ENCODE measurements at regions not wholly inside any gene's neighbourhood (a gene's known extent, or its start where the extent isn't known, plus 50 kb on each side); places are given as distances from the start of the nearest gene placed in this dataset.

DNA sequence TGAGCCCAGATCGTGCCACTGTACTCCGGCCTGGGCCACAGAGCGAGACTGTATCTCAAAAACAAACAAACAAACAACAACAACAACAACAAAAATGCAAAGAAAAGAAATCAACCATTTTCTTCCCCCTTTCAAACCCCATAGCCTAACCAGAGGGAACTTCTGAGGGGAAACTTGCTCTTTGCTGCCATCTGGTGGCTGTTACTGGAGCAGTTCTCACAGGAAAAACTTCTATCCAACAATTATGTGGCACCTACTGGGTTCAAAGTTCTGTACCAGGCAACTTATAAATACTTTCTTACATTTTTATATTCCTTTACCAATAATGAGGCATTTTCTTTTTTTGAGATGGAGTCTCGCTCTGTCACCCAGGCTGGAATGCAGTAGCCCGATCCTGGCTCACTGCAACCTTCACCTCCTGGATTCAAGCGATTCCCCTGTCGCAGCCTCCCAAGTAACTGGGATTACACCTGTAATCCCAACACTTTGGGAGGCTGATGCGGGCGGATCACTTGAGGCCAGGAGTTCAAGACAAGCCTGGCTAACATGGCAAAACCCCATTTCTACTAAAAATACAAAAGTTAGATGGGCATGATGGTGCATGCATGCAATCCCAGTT lies 50.9 kb upstream of the BICDL1 start:
- no peaks in the 10 kb centered on the region for H3K9me2 ChIP-seq (replicated peaks; ENCODE audit: insufficient read depth, low read length)
- H3K4me3 ChIP-seq (ENCODE audit: low read length): no peak overlapping the region
- no peak overlapping the region for H3K4me2 ChIP-seq (ENCODE audit: low read depth, low read length)
- H3K9ac ChIP-seq (ENCODE audit: low read length): no peak overlapping the region
- no peaks in the 10 kb centered on the region for H3K79me2 ChIP-seq (ENCODE audit: low read length)
- TF ChIP-seq EZH2phosphoT487 (IDR thresholded peaks at IDR 0.05; ENCODE audit: low read length) (no peak), EZH2 (optimal IDR thresholded peaks at IDR 0.05; ENCODE audit: low read depth, low read length) (no peak)
- TF ChIP-seq, protein P1, sequence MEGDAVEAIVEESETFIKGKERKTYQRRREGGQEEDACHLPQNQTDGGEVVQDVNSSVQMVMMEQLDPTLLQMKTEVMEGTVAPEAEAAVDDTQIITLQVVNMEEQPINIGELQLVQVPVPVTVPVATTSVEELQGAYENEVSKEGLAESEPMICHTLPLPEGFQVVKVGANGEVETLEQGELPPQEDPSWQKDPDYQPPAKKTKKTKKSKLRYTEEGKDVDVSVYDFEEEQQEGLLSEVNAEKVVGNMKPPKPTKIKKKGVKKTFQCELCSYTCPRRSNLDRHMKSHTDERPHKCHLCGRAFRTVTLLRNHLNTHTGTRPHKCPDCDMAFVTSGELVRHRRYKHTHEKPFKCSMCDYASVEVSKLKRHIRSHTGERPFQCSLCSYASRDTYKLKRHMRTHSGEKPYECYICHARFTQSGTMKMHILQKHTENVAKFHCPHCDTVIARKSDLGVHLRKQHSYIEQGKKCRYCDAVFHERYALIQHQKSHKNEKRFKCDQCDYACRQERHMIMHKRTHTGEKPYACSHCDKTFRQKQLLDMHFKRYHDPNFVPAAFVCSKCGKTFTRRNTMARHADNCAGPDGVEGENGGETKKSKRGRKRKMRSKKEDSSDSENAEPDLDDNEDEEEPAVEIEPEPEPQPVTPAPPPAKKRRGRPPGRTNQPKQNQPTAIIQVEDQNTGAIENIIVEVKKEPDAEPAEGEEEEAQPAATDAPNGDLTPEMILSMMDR (IDR thresholded peaks at IDR 0.05; ENCODE audit: low read length): peak; percentile 57
- H3K36me3 ChIP-seq (replicated peaks; ENCODE audit: insufficient read depth, low read length): no peaks in the 10 kb centered on the region
- no peak overlapping the region for H3K27ac ChIP-seq (ENCODE audit: low read length)
- no peaks in the 10 kb centered on the region for H3K9me3 ChIP-seq (replicated peaks; ENCODE audit: insufficient read depth, low read length)
- H2AFZ ChIP-seq (ENCODE audit: low read length): no peak overlapping the region
- no peaks in the 10 kb centered on the region for H4K20me1 ChIP-seq (ENCODE audit: insufficient read depth, low read length)
- no peaks in the 10 kb centered on the region for H3K27me3 ChIP-seq (replicated peaks; ENCODE audit: insufficient read depth, low read length)
- no peaks in the 10 kb centered on the region for H3F3A ChIP-seq (ENCODE audit: insufficient read depth, low read length)
- DNase-seq: peak; percentile 46
- no peaks in the 10 kb centered on the region for H3K4me1 ChIP-seq (ENCODE audit: low read length)
